Endothelial cell of umbilical vein (primary cell): ENCODE measurements at regions not wholly inside any gene's neighbourhood (a gene's known extent, or its start where the extent isn't known, plus 50 kb on each side); places are given as distances from the start of the nearest gene placed in this dataset.

Experiments used
- BruUV-seq: library from RNA; stranded (reverse); fragments of 400-500 nt; replicated peaks from 2 replicates; lab custom pipeline; 2021; lab: Mats Ljungman, UMichigan
- CTCF ChIA-PET: fragments of 300-600, 350-600 bp; sonication (Branson Sonifier 250); formaldehyde crosslinking; loops from one replicate; lab custom pipeline; 2021; ENCODE audit warnings: antibody characterized with exemption, inconsistent platforms; lab: Charles Lee
- POLR2A ChIA-PET: fragments of 300-600, 350-600 bp; sonication (Branson Sonifier 250); formaldehyde crosslinking; loops from one replicate; lab custom pipeline; 2021; ENCODE audit warnings: antibody characterized with exemption, inconsistent platforms; lab: Charles Lee
- DNase-seq: peaks from one replicate; pipeline ENCODE4 v3.0.0-alpha.2; 2011; ENCODE audit warnings: low read depth, low spot score
- FAIRE-seq: peaks from 2 replicates; lab custom pipeline; 2011; peaks lifted over from hg19 to GRCh38; lab: Jason Lieb, UNC
- H2AFZ ChIP-seq: 2 replicates; pipeline ENCODE4 v1.6.0; 2012; ENCODE audit warnings: low read depth, low read length, control low read depth, inconsistent platforms
- H3K27ac ChIP-seq: 2 replicates; pipeline ENCODE4 v1.5.1; 2011; ENCODE audit warnings: low read depth, mild to moderate bottlenecking, control low read depth, low read length, moderate library complexity; ENCODE audit not compliant: insufficient read depth
- H3K27me3 ChIP-seq, 2 experiments: 2 replicates each; pipeline versions ENCODE4 v1.6.0 to v1.6.1; 2011; ENCODE audit warnings: low read length in 2 of 2, mixed read lengths in 1 of 2; ENCODE audit not compliant: control insufficient read depth in 2 of 2, insufficient read depth in 2 of 2
- H3K36me3 ChIP-seq, 2 experiments: 2 replicates in 1 of 2; 3 replicates in 1 of 2; pipeline ENCODE4 v1.5.1; 2011; ENCODE audit warnings: low read length in 2 of 2, mild to moderate bottlenecking in 1 of 2, moderate library complexity in 1 of 2; ENCODE audit not compliant: control insufficient read depth in 2 of 2, insufficient read depth in 2 of 2; ENCODE audit errors: extremely low read depth in 1 of 2
- H3K4me1 ChIP-seq: 3 replicates; pipeline ENCODE4 v1.5.1; 2011; ENCODE audit warnings: mild to moderate bottlenecking, low read length; ENCODE audit not compliant: control insufficient read depth, insufficient read depth; ENCODE audit errors: extremely low read depth
- H3K4me2 ChIP-seq: 2 replicates; pipeline ENCODE4 v1.6.1; 2011; ENCODE audit warnings: low read length, control low read depth, mixed read lengths; ENCODE audit not compliant: insufficient read depth
- H3K4me3 ChIP-seq, 3 experiments: fragments of 200-600 bp in 1 of 3; sonication (generic), shearing (Covaris generic) in 1 of 3; replicated peaks in 1 of 3; 2 replicates each; pipeline ENCODE4 v1.5.1; 2011 to 2016; ENCODE audit warnings: control low read depth in 3 of 3, low read length in 3 of 3, mild to moderate bottlenecking in 2 of 3, inconsistent platforms in 1 of 3, low read depth in 1 of 3, moderate library complexity in 1 of 3; ENCODE audit not compliant: insufficient read depth in 1 of 3
- H3K79me2 ChIP-seq: 2 replicates; pipeline ENCODE4 v1.6.0; 2012; ENCODE audit warnings: low read length, inconsistent platforms; ENCODE audit not compliant: control insufficient read depth, insufficient read depth
- H3K9ac ChIP-seq: replicated peaks from 2 replicates; pipeline ENCODE3; 2011; ENCODE audit warnings: low read length, control low read depth; ENCODE audit not compliant: insufficient read depth; ENCODE audit errors: extremely low read depth
- H3K9me1 ChIP-seq: replicated peaks from 3 replicates; pipeline ENCODE4 v1.6.0; 2011; ENCODE audit warnings: mild to moderate bottlenecking, low read length; ENCODE audit not compliant: control insufficient read depth, insufficient read depth; ENCODE audit errors: extremely low read depth
- H3K9me3 ChIP-seq: replicated peaks from 2 replicates; pipeline ENCODE4 v1.5.1; 2012; ENCODE audit warnings: low read length, inconsistent platforms; ENCODE audit not compliant: control insufficient read depth, insufficient read depth
- H4K20me1 ChIP-seq: replicated peaks from 2 replicates; pipeline ENCODE3; 2011; ENCODE audit warnings: mild to moderate bottlenecking, low read length; ENCODE audit not compliant: control insufficient read depth, insufficient read depth; ENCODE audit errors: extremely low read depth
- EZH2 ChIP-seq: IDR thresholded peaks from 2 replicates; pipeline ENCODE4 v1.6.1; 2012; ENCODE audit warnings: borderline replicate concordance, low read depth, mild to moderate bottlenecking, moderate library complexity, low read length, inconsistent platforms; ENCODE audit not compliant: severe bottlenecking
- FOS ChIP-seq: IDR thresholded peaks from 2 replicates; pipeline ENCODE4 v1.6.1; 2011; ENCODE audit warnings: mild to moderate bottlenecking, low read length, moderate library complexity, borderline replicate concordance; ENCODE audit not compliant: insufficient read depth
- GATA2 ChIP-seq: IDR thresholded peaks from 2 replicates; pipeline ENCODE4 v1.7.0; 2011; ENCODE audit warnings: low read depth, mild to moderate bottlenecking, moderate library complexity, mixed read lengths, low read length; ENCODE audit not compliant: insufficient read length, insufficient read depth
- JUN ChIP-seq: IDR thresholded peaks from 2 replicates; pipeline ENCODE4 v1.6.1; 2011; ENCODE audit warnings: borderline replicate concordance, low read depth; ENCODE audit not compliant: insufficient read length, insufficient read depth
- MYC ChIP-seq: IDR thresholded peaks from one replicate; pipeline ENCODE4 v1.6.1; 2011; ENCODE audit warnings: mild to moderate bottlenecking, low read depth, low read length
- POLR2AphosphoS5 ChIP-seq: IDR thresholded peaks from 2 replicates; pipeline ENCODE4 v1.6.1; 2012; ENCODE audit warnings: low read depth, mild to moderate bottlenecking, control low read depth, low read length, moderate library complexity; ENCODE audit not compliant: insufficient read depth
- dilution Hi-C: fragments of 300-500 bp; cut with MboI; formaldehyde crosslinking; loops from one replicate; pipeline ENCODE4 v1.15.0; 2019; ENCODE audit warnings: low sequenced_read_pairs; ENCODE audit not compliant: extremely low pct_ligation_motif_present
- intact Hi-C: fragments of 100-400 bp; cut with micrococcal nuclease; formaldehyde crosslinking; loops from one replicate; pipeline ENCODE4 v1.10.0; 2022
- TF ChIP-seq, protein P1 (sequence below): IDR thresholded peaks from 2 replicates; pipeline ENCODE4 v1.6.1; 2011; ENCODE audit not compliant: insufficient read depth, insufficient read length
- TF ChIP-seq, protein P2 (sequence below), 2 donors: IDR thresholded peaks; 1 replicate in 1 of 2; 2 replicates in 1 of 2; pipeline ENCODE4 v1.5.1; 2011; ENCODE audit warnings: low read length in 2 of 2, mild to moderate bottlenecking in 2 of 2, moderate library complexity in 2 of 2, control low read depth in 1 of 2, inconsistent platforms in 1 of 2, low read depth in 1 of 2; ENCODE audit not compliant: insufficient read depth in 1 of 2; ENCODE audit errors: extremely low read depth in 1 of 2

DNA sequence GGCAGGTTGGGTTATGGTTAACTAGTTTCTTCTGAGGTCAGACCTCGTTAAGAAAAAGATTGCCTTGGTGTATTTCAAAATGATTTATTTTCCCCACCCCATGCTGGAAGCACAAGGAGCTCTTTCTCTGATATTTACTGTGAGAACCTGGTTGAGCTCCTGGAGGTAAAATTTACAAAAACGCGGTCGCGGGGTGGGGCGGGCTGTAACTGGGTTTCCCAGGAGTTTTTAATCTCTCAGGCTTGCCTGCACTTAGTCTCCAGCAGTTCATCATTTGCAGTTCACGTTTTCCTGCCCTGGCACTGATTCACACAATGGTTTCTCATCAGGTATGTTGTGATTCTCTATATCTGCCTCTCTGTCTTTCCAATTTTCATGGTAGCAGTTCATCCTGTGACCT, 67.9 kb upstream of the PDE3A start:
- no peaks in the 10 kb centered on the region for H3K27me3 ChIP-seq
- FAIRE-seq (no peak), DNase-seq (no peak)
- ChIA-PET POLR2A (no interaction called here), CTCF (no interaction called here)
- no peaks in the 10 kb centered on the region for H3K9me1 ChIP-seq
- dilution Hi-C loops: no loop called here
- intact Hi-C loops: no loop called here
- no peaks in the 10 kb centered on the region for H3K36me3 ChIP-seq
- H3K9me3 ChIP-seq: no peaks in the 10 kb centered on the region
- TF ChIP-seq, protein P1, sequence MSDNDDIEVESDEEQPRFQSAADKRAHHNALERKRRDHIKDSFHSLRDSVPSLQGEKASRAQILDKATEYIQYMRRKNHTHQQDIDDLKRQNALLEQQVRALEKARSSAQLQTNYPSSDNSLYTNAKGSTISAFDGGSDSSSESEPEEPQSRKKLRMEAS: no peak
- TF ChIP-seq EZH2 (no peak), MYC (no peak), FOS (no peak), JUN (no peak), POLR2AphosphoS5 (no peak), GATA2 (no peak)
- TF ChIP-seq, protein P2, sequence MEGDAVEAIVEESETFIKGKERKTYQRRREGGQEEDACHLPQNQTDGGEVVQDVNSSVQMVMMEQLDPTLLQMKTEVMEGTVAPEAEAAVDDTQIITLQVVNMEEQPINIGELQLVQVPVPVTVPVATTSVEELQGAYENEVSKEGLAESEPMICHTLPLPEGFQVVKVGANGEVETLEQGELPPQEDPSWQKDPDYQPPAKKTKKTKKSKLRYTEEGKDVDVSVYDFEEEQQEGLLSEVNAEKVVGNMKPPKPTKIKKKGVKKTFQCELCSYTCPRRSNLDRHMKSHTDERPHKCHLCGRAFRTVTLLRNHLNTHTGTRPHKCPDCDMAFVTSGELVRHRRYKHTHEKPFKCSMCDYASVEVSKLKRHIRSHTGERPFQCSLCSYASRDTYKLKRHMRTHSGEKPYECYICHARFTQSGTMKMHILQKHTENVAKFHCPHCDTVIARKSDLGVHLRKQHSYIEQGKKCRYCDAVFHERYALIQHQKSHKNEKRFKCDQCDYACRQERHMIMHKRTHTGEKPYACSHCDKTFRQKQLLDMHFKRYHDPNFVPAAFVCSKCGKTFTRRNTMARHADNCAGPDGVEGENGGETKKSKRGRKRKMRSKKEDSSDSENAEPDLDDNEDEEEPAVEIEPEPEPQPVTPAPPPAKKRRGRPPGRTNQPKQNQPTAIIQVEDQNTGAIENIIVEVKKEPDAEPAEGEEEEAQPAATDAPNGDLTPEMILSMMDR (IDR thresholded peaks at IDR 0.05; ENCODE audit: extremely low read depth in 1 of 2, insufficient read depth in 1 of 2, low read depth in 1 of 2, low read length in 2 of 2): no peak
- H3K79me2 ChIP-seq: no peaks in the 10 kb centered on the region
- no peaks in the 10 kb centered on the region for H3K4me1 ChIP-seq
- BruUV-seq: no TSS peak
- H2AFZ ChIP-seq: no peak overlapping the region
- H3K4me2 ChIP-seq: no peak overlapping the region
- no peak overlapping the region for H3K27ac ChIP-seq
- no peak overlapping the region for H3K4me3 ChIP-seq
- no peak overlapping the region for H3K9ac ChIP-seq
- H4K20me1 ChIP-seq: no peaks in the 10 kb centered on the region
